ENCODE measurements at regions not wholly inside any gene's neighbourhood (a gene's known extent, or its start where the extent isn't known, plus 50 kb on each side); places are given as distances from the start of the nearest gene placed in this dataset.

DNA sequence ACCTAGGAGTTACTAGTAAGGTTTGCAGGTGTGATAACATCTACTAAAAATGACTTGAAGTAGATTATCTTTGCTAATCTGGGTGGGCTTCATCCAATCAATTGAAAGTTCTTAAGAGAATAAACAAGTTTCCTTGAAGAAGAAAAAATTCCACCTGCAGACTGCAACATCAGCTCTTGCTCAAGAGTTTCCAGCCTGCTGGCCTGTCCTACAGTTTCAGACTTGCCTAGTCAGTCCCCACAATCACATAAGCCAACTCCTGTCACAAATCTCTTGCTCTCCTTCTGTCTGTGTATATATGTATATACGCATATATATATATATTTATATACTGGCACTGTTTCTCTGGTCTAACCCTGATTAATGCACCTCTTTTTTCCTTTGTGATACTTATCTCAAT lies 67.3 kb upstream of the ITM2B start (continued):
- TF ChIP-seq, protein P1, sequence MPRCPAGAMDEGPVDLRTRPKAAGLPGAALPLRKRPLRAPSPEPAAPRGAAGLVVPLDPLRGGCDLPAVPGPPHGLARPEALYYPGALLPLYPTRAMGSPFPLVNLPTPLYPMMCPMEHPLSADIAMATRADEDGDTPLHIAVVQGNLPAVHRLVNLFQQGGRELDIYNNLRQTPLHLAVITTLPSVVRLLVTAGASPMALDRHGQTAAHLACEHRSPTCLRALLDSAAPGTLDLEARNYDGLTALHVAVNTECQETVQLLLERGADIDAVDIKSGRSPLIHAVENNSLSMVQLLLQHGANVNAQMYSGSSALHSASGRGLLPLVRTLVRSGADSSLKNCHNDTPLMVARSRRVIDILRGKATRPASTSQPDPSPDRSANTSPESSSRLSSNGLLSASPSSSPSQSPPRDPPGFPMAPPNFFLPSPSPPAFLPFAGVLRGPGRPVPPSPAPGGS (CRISPR knock-in tag; IDR thresholded peaks at IDR 0.05), result no peak
- TF ChIP-seq, protein P2, sequence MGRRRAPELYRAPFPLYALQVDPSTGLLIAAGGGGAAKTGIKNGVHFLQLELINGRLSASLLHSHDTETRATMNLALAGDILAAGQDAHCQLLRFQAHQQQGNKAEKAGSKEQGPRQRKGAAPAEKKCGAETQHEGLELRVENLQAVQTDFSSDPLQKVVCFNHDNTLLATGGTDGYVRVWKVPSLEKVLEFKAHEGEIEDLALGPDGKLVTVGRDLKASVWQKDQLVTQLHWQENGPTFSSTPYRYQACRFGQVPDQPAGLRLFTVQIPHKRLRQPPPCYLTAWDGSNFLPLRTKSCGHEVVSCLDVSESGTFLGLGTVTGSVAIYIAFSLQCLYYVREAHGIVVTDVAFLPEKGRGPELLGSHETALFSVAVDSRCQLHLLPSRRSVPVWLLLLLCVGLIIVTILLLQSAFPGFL (CRISPR knock-in tag; IDR thresholded peaks at IDR 0.05), result no peak
- no peak for TF ChIP-seq MIER3 (CRISPR knock-in tag; IDR thresholded peaks at IDR 0.05; ENCODE audit: borderline replicate concordance)
- TF ChIP-seq, protein P3, sequence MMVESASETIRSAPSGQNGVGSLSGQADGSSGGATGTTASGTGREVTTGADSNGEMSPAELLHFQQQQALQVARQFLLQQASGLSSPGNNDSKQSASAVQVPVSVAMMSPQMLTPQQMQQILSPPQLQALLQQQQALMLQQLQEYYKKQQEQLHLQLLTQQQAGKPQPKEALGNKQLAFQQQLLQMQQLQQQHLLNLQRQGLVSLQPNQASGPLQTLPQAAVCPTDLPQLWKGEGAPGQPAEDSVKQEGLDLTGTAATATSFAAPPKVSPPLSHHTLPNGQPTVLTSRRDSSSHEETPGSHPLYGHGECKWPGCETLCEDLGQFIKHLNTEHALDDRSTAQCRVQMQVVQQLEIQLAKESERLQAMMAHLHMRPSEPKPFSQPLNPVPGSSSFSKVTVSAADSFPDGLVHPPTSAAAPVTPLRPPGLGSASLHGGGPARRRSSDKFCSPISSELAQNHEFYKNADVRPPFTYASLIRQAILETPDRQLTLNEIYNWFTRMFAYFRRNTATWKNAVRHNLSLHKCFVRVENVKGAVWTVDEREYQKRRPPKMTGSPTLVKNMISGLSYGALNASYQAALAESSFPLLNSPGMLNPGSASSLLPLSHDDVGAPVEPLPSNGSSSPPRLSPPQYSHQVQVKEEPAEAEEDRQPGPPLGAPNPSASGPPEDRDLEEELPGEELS (CRISPR knock-in tag; IDR thresholded peaks at IDR 0.05), result no peak
- no peak for TF ChIP-seq RBM39 (IDR thresholded peaks at IDR 0.05; ENCODE audit: low read depth, low read length, poor library complexity, severe bottlenecking)
- TF ChIP-seq GLI4 (CRISPR knock-in tag; IDR thresholded peaks at IDR 0.05; ENCODE audit: borderline replicate concordance), result no peak
- no peak for TF ChIP-seq TCF12 (IDR thresholded peaks at IDR 0.05)
- no peak for TF ChIP-seq TCF12 (CRISPR knock-in tag; IDR thresholded peaks at IDR 0.05)

DNA sequence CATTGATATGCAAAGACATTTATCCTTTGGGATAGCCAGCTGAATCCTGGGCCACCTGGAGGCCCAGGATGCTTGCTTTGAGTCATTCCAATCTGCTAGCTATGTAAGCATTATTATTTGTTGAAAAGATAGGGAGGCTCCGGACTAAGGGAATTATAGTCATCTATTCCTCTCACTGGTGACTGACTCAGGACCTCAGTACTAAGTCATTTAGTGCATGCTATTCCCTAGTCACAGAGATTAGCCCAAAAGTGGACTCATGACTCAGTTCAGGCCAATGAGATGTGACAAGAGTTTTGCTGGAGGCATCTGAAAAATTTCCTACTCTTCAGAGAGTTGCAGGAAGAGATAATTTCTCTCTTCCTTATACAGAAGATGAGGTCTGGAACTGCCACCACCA lies 67.9 kb upstream of the ITM2B start:
- no peak for TF ChIP-seq XRCC5 (optimal IDR thresholded peaks at IDR 0.05; ENCODE audit: low read length)
- TF ChIP-seq, protein P4, sequence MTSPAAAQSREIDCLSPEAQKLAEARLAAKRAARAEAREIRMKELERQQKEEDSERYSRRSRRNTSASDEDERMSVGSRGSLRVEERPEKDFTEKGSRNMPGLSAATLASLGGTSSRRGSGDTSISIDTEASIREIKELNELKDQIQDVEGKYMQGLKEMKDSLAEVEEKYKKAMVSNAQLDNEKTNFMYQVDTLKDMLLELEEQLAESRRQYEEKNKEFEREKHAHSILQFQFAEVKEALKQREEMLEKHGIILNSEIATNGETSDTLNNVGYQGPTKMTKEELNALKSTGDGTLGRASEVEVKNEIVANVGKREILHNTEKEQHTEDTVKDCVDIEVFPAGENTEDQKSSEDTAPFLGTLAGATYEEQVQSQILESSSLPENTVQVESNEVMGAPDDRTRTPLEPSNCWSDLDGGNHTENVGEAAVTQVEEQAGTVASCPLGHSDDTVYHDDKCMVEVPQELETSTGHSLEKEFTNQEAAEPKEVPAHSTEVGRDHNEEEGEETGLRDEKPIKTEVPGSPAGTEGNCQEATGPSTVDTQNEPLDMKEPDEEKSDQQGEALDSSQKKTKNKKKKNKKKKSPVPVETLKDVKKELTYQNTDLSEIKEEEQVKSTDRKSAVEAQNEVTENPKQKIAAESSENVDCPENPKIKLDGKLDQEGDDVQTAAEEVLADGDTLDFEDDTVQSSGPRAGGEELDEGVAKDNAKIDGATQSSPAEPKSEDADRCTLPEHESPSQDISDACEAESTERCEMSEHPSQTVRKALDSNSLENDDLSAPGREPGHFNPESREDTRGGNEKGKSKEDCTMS (CRISPR knock-in tag; conservative IDR thresholded peaks at IDR 0.05), result no peak
- CTCF ChIA-PET (ENCODE audit: low intra/inter-chr PET ratio, low total read pairs), result no interaction called here
- intact Hi-C loops (cut with micrococcal nuclease; ENCODE audit: unreplicated experiment), result no loop called here
- ATAC-seq, result no peak
- 0% methylated on average over 1 of the region's 1 CpG for WGBS (ENCODE audit: low lambda C conversion rate)
- H3K27me3 ChIP-seq (ENCODE audit: control insufficient read depth in 1 of 2, insufficient read depth in 2 of 2, low read length in 2 of 2), result no peaks in the 10 kb centered on the region
- no peak overlapping the region for H3K4me2 ChIP-seq (ENCODE audit: low read depth, low read length)
- H3K9me3 ChIP-seq (ENCODE audit: low read length), result no peaks in the 10 kb centered on the region
- no peak for DNase-seq (ENCODE audit: low spot score)
- no peak overlapping the region for H3K9ac ChIP-seq (ENCODE audit: insufficient read depth, low read depth, low read length)
- H3K36me3 ChIP-seq (replicated peaks in 1 of 2; ENCODE audit: control insufficient read depth in 1 of 2, insufficient read depth in 2 of 2, low read length in 2 of 2), result no peaks in the 10 kb centered on the region
- in situ Hi-C loops (cut with HindIII; ENCODE audit: extremely low pct_ligation_motif_present, low pct_unique_long_range_greater_than_20kb), result no loop called here
- no peaks in the 10 kb centered on the region for H3K79me2 ChIP-seq (ENCODE audit: insufficient read depth, low read length)
- 0 out of 2 replicates have a peak, but pooled peaks cover 2% of the 10 kb centered on the region for H3K4me1 ChIP-seq (ENCODE audit: insufficient read depth, low read length)
- H3K4me3 ChIP-seq (replicated peaks in 1 of 3; ENCODE audit: insufficient read depth in 1 of 3, low read depth in 2 of 3, low read length in 3 of 3), result no peak overlapping the region
- no peaks in the 10 kb centered on the region for H4K20me1 ChIP-seq (ENCODE audit: insufficient read depth, low read length)
- POLR2A ChIA-PET, result no interaction called here
- H3K27ac ChIP-seq (ENCODE audit: extremely low read length, insufficient read depth, low read length), result no peak overlapping the region
- no peak overlapping the region for H2AFZ ChIP-seq (ENCODE audit: low read length)
- BruUV-seq (replicated peaks), result no TSS peak
- FAIRE-seq, result no peak

All from HepG2 (cell line).